Testis (tissue), 2 donors: ENCODE measurements at regions not wholly inside any gene's neighbourhood (a gene's known extent, or its start where the extent isn't known, plus 50 kb on each side); places are given as distances from the start of the nearest gene placed in this dataset.

Source experiments
- POLR2A ChIP-seq: fragments of 450-650 bp; IDR thresholded peaks from one replicate; pipeline ENCODE4 v1.6.1; 2017; ENCODE audit warnings: antibody characterized with exemption, mild to moderate bottlenecking, moderate library complexity
- TF ChIP-seq, protein P1 (sequence below), 3 experiments: fragments of 450-650 bp in 2 of 3; fragments of 200-600 bp in 1 of 3; sonication (generic) in 1 of 3; IDR thresholded peaks; one replicate each; pipeline ENCODE4 v1.5.1; 2016 to 2019; ENCODE audit warnings: antibody characterized with exemption in 3 of 3, mild to moderate bottlenecking in 2 of 3, moderate library complexity in 1 of 3

DNA sequence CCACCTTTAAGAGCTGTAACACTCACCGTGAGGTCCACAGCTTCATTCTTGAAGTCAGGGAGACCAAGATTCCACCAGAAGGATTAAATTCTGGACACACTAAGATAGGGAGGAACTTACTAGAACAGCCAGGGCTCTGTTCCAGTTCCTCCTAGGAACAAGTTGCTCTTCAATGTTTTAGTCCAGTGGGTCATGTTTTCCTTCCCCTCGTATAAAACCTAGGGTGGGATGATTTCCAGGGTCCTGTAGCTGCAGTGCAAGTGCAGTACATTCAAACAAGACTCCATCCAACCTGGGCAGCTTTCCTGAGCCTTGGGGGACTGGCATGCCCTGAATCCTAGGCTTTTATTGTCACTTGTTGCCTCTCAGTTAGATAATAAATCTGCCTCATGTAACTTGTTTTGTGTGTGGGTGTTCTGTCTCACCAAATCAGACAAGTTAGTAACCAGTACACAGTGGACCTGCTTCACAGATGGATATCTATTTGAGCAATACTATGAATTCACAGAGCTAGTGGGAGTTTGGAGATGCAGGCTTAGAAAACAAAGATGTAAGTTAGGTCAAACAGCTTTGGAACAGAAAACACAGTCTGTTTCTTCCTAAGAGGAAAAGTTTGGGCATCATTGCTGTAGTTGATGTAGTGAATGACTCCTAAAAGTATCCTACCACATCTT lies 405.6 kb downstream of the GABRG2 start:
- TF ChIP-seq, protein P1, sequence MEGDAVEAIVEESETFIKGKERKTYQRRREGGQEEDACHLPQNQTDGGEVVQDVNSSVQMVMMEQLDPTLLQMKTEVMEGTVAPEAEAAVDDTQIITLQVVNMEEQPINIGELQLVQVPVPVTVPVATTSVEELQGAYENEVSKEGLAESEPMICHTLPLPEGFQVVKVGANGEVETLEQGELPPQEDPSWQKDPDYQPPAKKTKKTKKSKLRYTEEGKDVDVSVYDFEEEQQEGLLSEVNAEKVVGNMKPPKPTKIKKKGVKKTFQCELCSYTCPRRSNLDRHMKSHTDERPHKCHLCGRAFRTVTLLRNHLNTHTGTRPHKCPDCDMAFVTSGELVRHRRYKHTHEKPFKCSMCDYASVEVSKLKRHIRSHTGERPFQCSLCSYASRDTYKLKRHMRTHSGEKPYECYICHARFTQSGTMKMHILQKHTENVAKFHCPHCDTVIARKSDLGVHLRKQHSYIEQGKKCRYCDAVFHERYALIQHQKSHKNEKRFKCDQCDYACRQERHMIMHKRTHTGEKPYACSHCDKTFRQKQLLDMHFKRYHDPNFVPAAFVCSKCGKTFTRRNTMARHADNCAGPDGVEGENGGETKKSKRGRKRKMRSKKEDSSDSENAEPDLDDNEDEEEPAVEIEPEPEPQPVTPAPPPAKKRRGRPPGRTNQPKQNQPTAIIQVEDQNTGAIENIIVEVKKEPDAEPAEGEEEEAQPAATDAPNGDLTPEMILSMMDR (IDR thresholded peaks at IDR 0.05) = no peak
- no peak for TF ChIP-seq POLR2A
